GM12878 (cell line): ENCODE measurements at regions not wholly inside any gene's neighbourhood (a gene's known extent, or its start where the extent isn't known, plus 50 kb on each side); places are given as distances from the start of the nearest gene placed in this dataset.
"Not testable (repeated sequence)": the region's sequence is repeated elsewhere in the genome, so short reads cannot be mapped to it uniquely, and the experiment has no call there.

Experiments
- ATAC-seq: fragments of 200-7000 bp; cut with Tn5 transposase; 3 replicates; pipeline ENCODE4 v1.9.1; 2020; ENCODE audit warnings: mild to moderate bottlenecking, moderate library complexity
- BruUV-seq: library from RNA; stranded (reverse); fragments of 400-500 nt; replicated peaks from 2 replicates; lab custom pipeline; 2021; lab: Mats Ljungman, UMichigan
- CTCF ChIA-PET: fragments of 300-600 bp; sonication (Branson Sonifier 250); formaldehyde crosslinking; extraction: SDS; loops from one replicate; lab custom pipeline; 2021; ENCODE audit warnings: inconsistent platforms; lab: Yijun Ruan, JAX
- POLR2A ChIA-PET: fragments of 350-600 bp; formaldehyde crosslinking; extraction: SDS; loops from one replicate; lab custom pipeline; 2021; ENCODE audit warnings: inconsistent platforms; lab: Charles Lee
- RAD21 ChIA-PET: fragments of 300-600 bp; sonication (Branson Sonifier 250); formaldehyde crosslinking; loops from one replicate; lab custom pipeline; 2023; ENCODE audit warnings: antibody characterized with exemption; ENCODE audit not compliant: unreplicated experiment; lab: Charles Lee
- SMC1A ChIA-PET: fragments of 300-600 bp; sonication (Branson Sonifier 250); formaldehyde crosslinking; loops from one replicate; lab custom pipeline; 2023; ENCODE audit not compliant: unreplicated experiment, uncharacterized antibody; lab: Charles Lee
- DNase-seq: peaks from one replicate; pipeline ENCODE4 v3.0.0-alpha.2; 2011; ENCODE audit warnings: low read depth, low spot score
- FAIRE-seq: peaks from 3 replicates; lab custom pipeline; 2011; peaks lifted over from hg19 to GRCh38; lab: Jason Lieb, UNC
- H2AFZ ChIP-seq: 2 replicates; pipeline ENCODE4 v1.6.0; 2011; ENCODE audit warnings: low read depth, low read length, control low read depth; ENCODE audit not compliant: control insufficient read depth
- H3K27ac ChIP-seq: 2 replicates; pipeline ENCODE4 v1.5.1; 2011; ENCODE audit warnings: control low read depth; ENCODE audit not compliant: control insufficient read depth, insufficient read depth
- H3K27me3 ChIP-seq, 2 experiments: replicated peaks in 1 of 2; 2 replicates each; pipeline versions ENCODE4 v1.6.0 to v1.6.1; 2011; ENCODE audit warnings: low read length in 1 of 2; ENCODE audit not compliant: control insufficient read depth in 2 of 2, insufficient read depth in 2 of 2
- H3K36me3 ChIP-seq, 2 experiments: 2 replicates each; pipeline ENCODE4 v1.5.1; 2011; ENCODE audit warnings: low read length in 1 of 2; ENCODE audit not compliant: control insufficient read depth in 2 of 2, insufficient read depth in 2 of 2
- H3K4me1 ChIP-seq: 2 replicates; pipeline ENCODE4 v1.6.1; 2011; ENCODE audit warnings: mild to moderate bottlenecking, low read length, moderate library complexity, mixed read lengths; ENCODE audit not compliant: control insufficient read depth, insufficient read depth
- H3K4me2 ChIP-seq: 2 replicates; pipeline ENCODE4 v1.6.0; 2011; ENCODE audit warnings: control low read depth; ENCODE audit not compliant: control insufficient read depth, insufficient read depth
- H3K4me3 ChIP-seq: fragments of 200-600 bp; sonication (generic); 2 replicates; pipeline ENCODE4 v1.5.1; 2016
- H3K79me2 ChIP-seq: 2 replicates; pipeline ENCODE4 v1.6.0; 2011; ENCODE audit warnings: low read length; ENCODE audit not compliant: control insufficient read depth, insufficient read depth
- H3K9ac ChIP-seq: 2 replicates; pipeline ENCODE4 v1.8.0; 2011; ENCODE audit warnings: low read length, control low read depth, mixed read lengths; ENCODE audit not compliant: control insufficient read depth, insufficient read depth
- H3K9me3 ChIP-seq: replicated peaks from 3 replicates; pipeline ENCODE4 v1.5.1; 2011; ENCODE audit warnings: mild to moderate bottlenecking, low read length; ENCODE audit not compliant: control insufficient read depth, insufficient read depth
- H4K20me1 ChIP-seq: 2 replicates; pipeline ENCODE4 v1.6.0; 2011; ENCODE audit not compliant: control insufficient read depth, insufficient read depth
- ETV6 ChIP-seq, 2 experiments: fragments of 450-650 bp in 1 of 2; IDR thresholded peaks in 1 of 2; conservative IDR thresholded peaks in 1 of 2; 2 replicates each; pipeline ENCODE4 v1.6.1; 2014; ENCODE audit warnings: antibody characterized with exemption in 1 of 2, borderline replicate concordance in 1 of 2, low read depth in 1 of 2, mild to moderate bottlenecking in 1 of 2, moderate library complexity in 1 of 2
- JUNB ChIP-seq: IDR thresholded peaks from 2 replicates; pipeline ENCODE4 v1.6.1; 2016; ENCODE audit warnings: antibody characterized with exemption, mild to moderate bottlenecking
- POU2F2 ChIP-seq: IDR thresholded peaks from 3 replicates; pipeline ENCODE4 v1.6.1; 2011; ENCODE audit warnings: low read depth, mild to moderate bottlenecking, low read length, borderline replicate concordance
- RUNX3 ChIP-seq: IDR thresholded peaks from 2 replicates; pipeline ENCODE4 v1.6.1; 2012; ENCODE audit warnings: low read length, inconsistent platforms
- WGBS: methylation state at CpG from one replicate; pipeline ENCODE4 v1.1.6; 2016; ENCODE audit warnings: low lambda C conversion rate; ENCODE audit not compliant: insufficient replicate concordance, insufficient coverage; ENCODE audit errors: missing lambda C conversion rate; 5-methylcytosine and 5-hydroxymethylcytosine counted together
- in situ Hi-C: fragments of 300-500 bp; cut with MboI; formaldehyde crosslinking; loops from 9 replicates; pipeline ENCODE4 v1.14.3; 2018; ENCODE audit warnings: mixed read lengths
- intact Hi-C: fragments of 100-400 bp; cut with micrococcal nuclease; formaldehyde crosslinking; loops from one replicate; pipeline ENCODE4 v1.14.2; 2022; ENCODE audit not compliant: unreplicated experiment

DNA sequence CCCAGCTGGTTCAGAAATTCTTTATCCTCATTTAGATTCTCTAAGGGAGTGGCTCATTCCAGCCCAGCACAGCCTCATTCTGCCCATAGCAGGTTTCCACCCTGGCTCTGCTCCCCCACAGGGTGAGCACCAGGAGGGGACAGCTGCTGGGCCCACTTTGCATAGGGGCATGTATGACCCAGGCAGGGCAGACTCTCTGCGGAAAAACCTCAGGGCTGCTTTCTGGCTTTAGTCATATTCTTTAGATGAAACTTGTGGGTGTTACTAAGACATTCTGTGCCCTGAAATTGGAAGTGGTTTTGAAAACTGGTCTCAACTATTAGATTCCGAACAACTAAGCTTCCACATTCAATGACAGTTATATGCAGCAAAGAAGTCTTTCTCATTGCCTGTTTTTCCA lies 183.9 kb downstream of the TP53TG3F start:
- DNase-seq (peak; percentile 23), ATAC-seq (peak; percentile 93)
- H3K27me3 ChIP-seq, BruUV-seq, H3K4me1 ChIP-seq, H3K9me3 ChIP-seq, in situ Hi-C loops, H3K4me2 ChIP-seq, POLR2A ChIA-PET, H3K4me3 ChIP-seq, FAIRE-seq, H2AFZ ChIP-seq, H3K79me2 ChIP-seq, H4K20me1 ChIP-seq, H3K36me3 ChIP-seq, intact Hi-C loops, H3K9ac ChIP-seq: not testable (repeated sequence)
- WGBS, result 42% methylated on average over 2 of the region's 2 CpGs
- peak; percentile 19; the same call in 1 of the 2 replicates for TF ChIP-seq JUNB
- peak in 1 of 2 experiments; percentile 73; a peak in 2 of 4 replicates for TF ChIP-seq ETV6 (conservative IDR thresholded peaks at IDR 0.05 in 1 of 2, IDR thresholded peaks at IDR 0.05 in 1 of 2; ENCODE audit: borderline replicate concordance in 1 of 2, low read depth in 1 of 2)
- peak; percentile 12; the same call in 1 of the 2 replicates for TF ChIP-seq RUNX3
- peak; percentile 44; the same call in 1 of the 3 replicates for TF ChIP-seq POU2F2
- SMC1A ChIA-PET, result interaction anchor here (1.0 kb wide), 1 partner anchor 14 kb away, joined by 3 read pairs; no protein-coding TSS in a partner anchor
- CTCF ChIA-PET, result interaction anchor here (2.0 kb wide), 1 partner anchor 12 kb away, joined by 7 read pairs; no protein-coding TSS in a partner anchor
- H3K27ac ChIP-seq, result peak overlapping the region; percentile 24; the same call in 1 of the 2 replicates
- RAD21 ChIA-PET, result interaction anchor here (0.7 to 1.1 kb wide), 2 partner anchors 45 to 90 kb away, joined by 3 read pairs; no protein-coding TSS in a partner anchor

DNA sequence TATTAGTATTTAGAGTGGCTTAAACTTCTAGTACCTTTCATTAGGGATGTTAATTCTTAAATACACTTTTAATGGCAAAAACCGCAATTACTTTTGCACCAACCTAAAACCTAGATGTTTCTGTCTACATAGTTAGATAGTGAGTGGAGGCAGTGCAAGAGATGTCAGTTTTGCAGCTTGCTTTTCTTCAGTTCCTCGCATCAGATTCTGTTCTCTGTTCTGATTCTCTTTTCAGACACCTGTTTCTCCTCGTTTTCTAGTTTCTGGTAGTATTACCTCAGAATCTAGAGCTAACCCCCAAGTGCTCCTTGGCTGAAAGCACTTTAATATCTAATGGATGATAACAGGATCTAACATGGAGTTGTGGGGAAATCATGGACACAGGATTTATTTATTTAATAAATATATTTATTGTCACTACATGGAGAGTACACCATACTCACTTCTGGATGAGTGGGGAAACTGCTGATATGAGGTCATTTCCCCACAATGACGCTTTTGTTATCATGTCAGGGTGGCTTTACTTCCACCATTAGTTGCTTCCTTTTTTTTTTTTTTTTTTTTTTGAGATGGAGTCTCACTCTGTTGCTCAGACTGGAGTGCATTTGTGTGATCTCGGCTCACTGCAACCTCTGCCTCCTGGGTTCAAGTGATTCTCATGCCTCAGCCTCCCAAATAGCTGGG lies 184.4 kb downstream of the TP53TG3F start:
- BruUV-seq, H2AFZ ChIP-seq, H3K79me2 ChIP-seq, in situ Hi-C loops, intact Hi-C loops, H3K4me2 ChIP-seq, DNase-seq, H4K20me1 ChIP-seq, H3K9ac ChIP-seq, H3K9me3 ChIP-seq, FAIRE-seq, H3K4me3 ChIP-seq, POLR2A ChIA-PET, H3K4me1 ChIP-seq, H3K27me3 ChIP-seq, H3K36me3 ChIP-seq: not testable (repeated sequence)
- ChIA-PET SMC1A (interaction anchor here (1.0 kb wide), 1 partner anchor 14 kb away, joined by 3 read pairs; no protein-coding TSS in a partner anchor), CTCF (interaction anchor here (2.0 kb wide), 1 partner anchor 11 kb away, joined by 7 read pairs; no protein-coding TSS in a partner anchor), RAD21 (interaction anchor here (0.7 to 1.1 kb wide), 2 partner anchors 46 to 89 kb away, joined by 3 read pairs; no protein-coding TSS in a partner anchor)
- TF ChIP-seq ETV6 (conservative IDR thresholded peaks at IDR 0.05 in 1 of 2, IDR thresholded peaks at IDR 0.05 in 1 of 2; ENCODE audit: borderline replicate concordance in 1 of 2, low read depth in 1 of 2), result peak in 1 of 2 experiments; percentile 50; a peak in 1 of 4 replicates
- H3K27ac ChIP-seq, result 0 out of 2 replicates have a peak overlapping the region, but pooled peaks have one; percentile 37
- WGBS, result 6% methylated on average over 5 of the region's 5 CpGs
- ATAC-seq, result peak; percentile 61

DNA sequence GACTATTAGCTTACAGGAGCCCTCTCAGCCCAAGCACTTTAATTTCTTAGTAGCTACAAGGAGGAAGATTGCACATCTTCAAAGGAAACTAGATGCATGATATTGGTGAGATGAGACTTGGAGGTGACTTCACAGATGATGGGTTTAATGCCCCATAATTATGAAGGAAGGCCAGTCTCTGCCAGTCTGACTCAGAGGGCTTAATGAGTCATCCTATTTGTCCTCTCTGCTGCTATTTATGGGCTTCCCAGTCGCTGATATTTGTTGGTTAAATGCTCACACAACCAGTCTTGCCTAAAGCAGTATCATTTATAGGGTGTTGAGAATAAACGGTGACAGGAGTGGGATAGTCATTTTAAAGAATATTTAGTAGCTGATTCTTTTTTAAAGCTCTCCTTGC lies 187.0 kb downstream of the TP53TG3F start:
- H3K27me3 ChIP-seq, BruUV-seq, POLR2A ChIA-PET, H3K4me2 ChIP-seq, H3K4me3 ChIP-seq, H2AFZ ChIP-seq, SMC1A ChIA-PET, H3K79me2 ChIP-seq, H3K4me1 ChIP-seq, FAIRE-seq, H3K36me3 ChIP-seq, H4K20me1 ChIP-seq, in situ Hi-C loops, H3K9ac ChIP-seq, H3K27ac ChIP-seq, H3K9me3 ChIP-seq, DNase-seq, intact Hi-C loops: not testable (repeated sequence)
- CTCF ChIA-PET, result interaction anchor here (2.1 kb wide), 1 partner anchor 9 kb away, joined by 10 read pairs; no protein-coding TSS in a partner anchor
- WGBS, result 3% methylated on average over 2 of the region's 2 CpGs
- RAD21 ChIA-PET, result interaction anchor here (1.6 kb wide), 1 partner anchor 9 kb away, joined by 4 read pairs; no protein-coding TSS in a partner anchor
- peak; percentile 48 for ATAC-seq
